ENCODE measurements at regions not wholly inside any gene's neighbourhood (a gene's known extent, or its start where the extent isn't known, plus 50 kb on each side); places are given as distances from the start of the nearest gene placed in this dataset.
A peak's percentile ranks its signal among the peaks of the same experiment; 100 is the strongest.

- H3K27me3 ChIP-seq (ENCODE audit: low read depth) = no peaks in the 10 kb centered on the region
- no peaks in the 10 kb centered on the region for H3K36me3 ChIP-seq
- H3K4me3 ChIP-seq = no peak overlapping the region
- DNase-seq = no peak
- no peak overlapping the region for H3K27ac ChIP-seq (replicated peaks)
- H3K4me1 ChIP-seq = peaks cover 38% of the 10 kb centered on the region
- no peaks in the 10 kb centered on the region for H3K9me3 ChIP-seq (replicated peaks)
- intact Hi-C loops (cut with micrococcal nuclease) = no loop called here
- TF ChIP-seq, protein P1, sequence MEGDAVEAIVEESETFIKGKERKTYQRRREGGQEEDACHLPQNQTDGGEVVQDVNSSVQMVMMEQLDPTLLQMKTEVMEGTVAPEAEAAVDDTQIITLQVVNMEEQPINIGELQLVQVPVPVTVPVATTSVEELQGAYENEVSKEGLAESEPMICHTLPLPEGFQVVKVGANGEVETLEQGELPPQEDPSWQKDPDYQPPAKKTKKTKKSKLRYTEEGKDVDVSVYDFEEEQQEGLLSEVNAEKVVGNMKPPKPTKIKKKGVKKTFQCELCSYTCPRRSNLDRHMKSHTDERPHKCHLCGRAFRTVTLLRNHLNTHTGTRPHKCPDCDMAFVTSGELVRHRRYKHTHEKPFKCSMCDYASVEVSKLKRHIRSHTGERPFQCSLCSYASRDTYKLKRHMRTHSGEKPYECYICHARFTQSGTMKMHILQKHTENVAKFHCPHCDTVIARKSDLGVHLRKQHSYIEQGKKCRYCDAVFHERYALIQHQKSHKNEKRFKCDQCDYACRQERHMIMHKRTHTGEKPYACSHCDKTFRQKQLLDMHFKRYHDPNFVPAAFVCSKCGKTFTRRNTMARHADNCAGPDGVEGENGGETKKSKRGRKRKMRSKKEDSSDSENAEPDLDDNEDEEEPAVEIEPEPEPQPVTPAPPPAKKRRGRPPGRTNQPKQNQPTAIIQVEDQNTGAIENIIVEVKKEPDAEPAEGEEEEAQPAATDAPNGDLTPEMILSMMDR (IDR thresholded peaks at IDR 0.05; ENCODE audit: borderline replicate concordance) = no peak
Measured at GRCh38 chr10:110358278-110358677, 53.6 kb upstream of the SMNDC1 start.

- Histone ChIP-seq H3K4me1 (peaks cover 35% of the 10 kb centered on the region), H3K27ac (replicated peaks) (no peak overlapping the region), H3K4me3 (no peak overlapping the region), H3K27me3 (ENCODE audit: low read depth) (no peaks in the 10 kb centered on the region), H3K36me3 (no peaks in the 10 kb centered on the region), H3K9me3 (replicated peaks) (no peaks in the 10 kb centered on the region)
- TF ChIP-seq, protein P1 (IDR thresholded peaks at IDR 0.05; ENCODE audit: borderline replicate concordance) = no peak
- peak; percentile 27 for DNase-seq
- intact Hi-C loops (cut with micrococcal nuclease) = no loop called here
Measured at GRCh38 chr10:110358869-110359629, 54.3 kb upstream of the SMNDC1 start.

GRCh38 chr10:110360857-110361474 lies 56.2 kb upstream of the SMNDC1 start:
- H3K4me1 ChIP-seq = peaks cover 26% of the 10 kb centered on the region
- no peaks in the 10 kb centered on the region for H3K27me3 ChIP-seq (ENCODE audit: low read depth)
- TF ChIP-seq, protein P1 (IDR thresholded peaks at IDR 0.05; ENCODE audit: borderline replicate concordance) = no peak
- H3K36me3 ChIP-seq = no peaks in the 10 kb centered on the region
- no peak overlapping the region for H3K27ac ChIP-seq (replicated peaks)
- no peak for DNase-seq
- no peak overlapping the region for H3K4me3 ChIP-seq
- no peaks in the 10 kb centered on the region for H3K9me3 ChIP-seq (replicated peaks)
- intact Hi-C loops (cut with micrococcal nuclease) = no loop called here

GRCh38 chr10:110361800-110362456 lies 57.2 kb upstream of the SMNDC1 start:
- Histone ChIP-seq H3K4me1 (peaks cover 20% of the 10 kb centered on the region), H3K9me3 (replicated peaks) (no peaks in the 10 kb centered on the region), H3K4me3 (no peak overlapping the region), H3K27ac (replicated peaks) (no peak overlapping the region), H3K27me3 (ENCODE audit: low read depth) (no peaks in the 10 kb centered on the region), H3K36me3 (no peaks in the 10 kb centered on the region)
- intact Hi-C loops (cut with micrococcal nuclease) = no loop called here
- no peak for DNase-seq
- TF ChIP-seq, protein P1 (IDR thresholded peaks at IDR 0.05; ENCODE audit: borderline replicate concordance) = no peak

DNA sequence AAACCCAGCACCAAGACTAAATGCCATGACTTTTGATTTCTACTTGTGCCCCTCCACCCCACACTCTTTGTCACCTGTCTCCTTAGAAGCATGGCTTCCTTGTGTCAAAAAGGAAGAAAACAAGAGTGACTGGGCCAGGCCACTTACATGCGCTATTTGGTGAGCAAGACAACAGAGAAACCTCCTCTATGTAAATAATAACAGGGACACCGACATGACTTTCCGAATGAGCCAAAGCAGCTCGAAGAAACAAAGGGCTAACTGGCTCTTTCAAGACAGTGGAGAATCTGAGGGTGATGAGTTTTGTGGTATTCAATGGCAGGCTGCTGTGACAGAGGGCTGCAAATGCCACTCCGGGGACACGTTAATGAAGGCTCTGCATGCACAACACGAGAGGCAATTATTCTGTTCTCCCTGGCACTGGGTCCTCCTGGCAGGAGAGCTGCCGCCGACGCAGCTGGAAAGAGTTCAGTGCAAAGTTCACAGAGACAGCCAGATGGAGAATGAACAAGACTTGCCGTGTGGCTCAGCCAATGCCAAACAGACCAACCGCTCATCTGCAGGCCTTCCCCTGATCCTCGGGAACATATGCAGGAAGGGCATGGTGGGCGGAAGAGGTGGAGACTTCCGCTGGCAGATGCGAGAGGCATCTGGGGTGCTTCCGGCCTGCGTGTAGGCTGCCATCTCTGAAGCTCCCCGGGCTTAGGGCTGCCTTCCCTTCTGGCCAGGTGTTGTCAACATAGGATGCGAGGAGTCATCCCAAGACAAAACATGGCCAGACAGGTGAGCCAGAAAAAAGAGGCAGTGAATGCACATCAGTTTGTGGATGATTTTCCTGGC lies 59.1 kb upstream of the SMNDC1 start:
- intact Hi-C loops (cut with micrococcal nuclease) = no loop called here
- TF ChIP-seq, protein P1 (IDR thresholded peaks at IDR 0.05; ENCODE audit: borderline replicate concordance) = no peak
- no peaks in the 10 kb centered on the region for H3K27me3 ChIP-seq (ENCODE audit: low read depth)
- peaks cover 13% of the 10 kb centered on the region for H3K4me1 ChIP-seq
- DNase-seq = no peak
- no peaks in the 10 kb centered on the region for H3K9me3 ChIP-seq (replicated peaks)
- no peak overlapping the region for H3K4me3 ChIP-seq
- H3K27ac ChIP-seq (replicated peaks) = no peak overlapping the region
- H3K36me3 ChIP-seq = no peaks in the 10 kb centered on the region

Measured in left ventricle myocardium inferior (tissue), 1 donor.